CD1c-positive myeloid dendritic cell (primary cell): ENCODE measurements at regions not wholly inside any gene's neighbourhood (a gene's known extent, or its start where the extent isn't known, plus 50 kb on each side); places are given as distances from the start of the nearest gene placed in this dataset.

Experiments used
- DNase-seq: peaks from one replicate; pipeline ENCODE4 v3.0.0-alpha.2; 2016; ENCODE audit errors: extremely low spot score

DNA sequence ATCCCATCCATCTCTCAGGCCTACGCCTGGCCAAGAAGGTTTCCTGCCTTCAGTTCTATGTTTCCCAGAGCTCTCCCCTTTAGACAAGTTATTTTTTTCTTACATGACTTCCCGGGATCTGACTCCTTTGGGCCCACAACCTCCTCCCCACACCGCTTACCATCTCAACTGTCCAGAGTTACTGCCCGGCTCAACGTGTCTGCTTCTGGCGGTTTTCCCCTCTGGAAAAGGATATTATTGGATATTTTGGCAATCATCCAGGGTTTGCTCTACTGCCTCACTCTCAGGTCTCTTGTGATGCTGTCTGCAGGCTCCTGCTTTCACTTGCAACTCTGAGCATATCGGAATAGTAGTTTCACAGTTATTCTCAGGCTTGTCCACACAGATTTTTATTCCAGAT is 318.2 kb upstream of the CAMK1G start:
- no peak for DNase-seq

DNA sequence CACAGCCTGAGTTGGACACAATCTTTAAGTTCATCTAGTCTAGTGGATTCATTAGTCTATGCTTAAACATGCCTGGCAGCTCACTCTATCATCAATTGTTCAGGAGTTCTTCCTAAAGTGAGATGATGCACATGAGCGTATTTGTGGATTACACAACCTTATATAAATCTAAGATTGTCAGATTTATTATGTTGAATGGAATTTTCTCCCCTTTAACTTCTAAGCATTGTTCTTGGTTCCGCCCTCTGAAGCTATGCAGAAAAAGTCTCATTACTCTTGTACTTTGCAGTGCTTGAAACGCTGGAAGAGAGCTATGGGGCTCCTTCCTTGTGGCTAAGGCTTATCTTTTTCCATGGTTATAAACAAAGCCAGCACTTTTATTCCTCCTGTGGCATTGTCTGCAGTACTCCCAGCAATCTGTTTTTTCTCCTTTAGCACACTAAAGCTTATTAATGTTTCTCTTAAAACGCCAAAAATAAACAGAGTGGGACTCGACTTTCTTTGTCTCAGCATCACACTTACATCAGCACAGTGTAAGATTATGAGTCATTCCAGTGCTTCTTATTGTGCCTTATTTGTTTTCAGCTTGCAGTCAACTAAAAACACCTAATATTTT is 316.8 kb upstream of the CAMK1G start:
- no peak for DNase-seq

DNA sequence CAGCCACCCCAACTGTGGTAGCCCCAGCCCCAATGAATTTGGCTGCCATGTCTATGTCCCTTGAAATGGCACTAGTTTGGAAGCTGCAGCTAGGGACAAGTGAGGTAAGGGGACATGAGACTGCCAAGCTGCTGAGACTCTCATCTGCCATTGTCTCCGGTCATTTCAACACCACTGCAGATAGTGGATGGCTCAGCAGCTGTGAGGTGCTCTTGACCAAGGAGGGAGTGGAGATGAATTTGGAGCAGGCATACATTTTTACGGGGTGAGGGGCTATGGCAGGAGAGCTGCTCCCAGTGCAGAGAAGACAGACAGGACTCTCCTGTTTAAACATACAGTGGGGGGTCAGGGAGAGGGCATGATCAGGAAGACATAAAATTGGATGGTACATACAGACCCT is 315.5 kb upstream of the CAMK1G start:
- DNase-seq: no peak

DNA sequence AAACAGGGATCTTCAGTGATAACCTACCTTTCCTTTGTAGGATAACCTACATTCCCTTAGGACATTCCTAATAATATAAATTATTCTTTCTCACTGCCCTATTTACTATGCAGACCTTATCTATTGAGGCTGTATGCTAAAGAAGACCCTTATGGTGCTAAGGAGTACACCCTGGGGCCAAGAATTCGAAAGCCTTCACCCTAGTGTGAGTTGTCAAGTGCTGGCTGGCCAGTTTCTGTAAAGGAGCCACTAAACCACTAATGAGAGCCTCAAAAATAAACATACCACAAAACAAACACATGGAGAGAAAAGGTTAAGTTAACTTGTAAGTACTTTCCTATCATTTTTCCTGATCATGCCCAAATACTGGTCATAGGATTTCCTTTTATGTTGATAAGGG is 315.0 kb upstream of the CAMK1G start:
- DNase-seq: no peak

DNA sequence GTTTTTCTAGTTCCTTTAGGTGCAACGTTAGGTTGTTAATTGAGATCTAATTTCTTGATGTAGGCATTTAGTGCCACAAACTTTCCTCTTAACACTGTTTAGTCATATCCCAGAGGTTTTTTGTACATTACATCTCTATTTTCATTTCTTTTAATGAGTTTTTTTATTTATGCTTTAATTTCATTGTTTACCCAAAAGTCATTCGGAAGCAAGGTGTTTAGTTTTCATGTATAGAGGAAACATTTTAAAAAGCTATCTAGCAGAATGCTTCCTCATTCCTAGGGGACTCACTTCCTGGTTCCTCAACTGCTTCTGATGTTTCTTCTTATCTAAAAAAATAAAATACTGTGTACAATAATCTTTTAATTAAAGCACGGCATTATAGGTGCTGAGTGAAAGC is 307.2 kb upstream of the CAMK1G start:
- no peak for DNase-seq

DNA sequence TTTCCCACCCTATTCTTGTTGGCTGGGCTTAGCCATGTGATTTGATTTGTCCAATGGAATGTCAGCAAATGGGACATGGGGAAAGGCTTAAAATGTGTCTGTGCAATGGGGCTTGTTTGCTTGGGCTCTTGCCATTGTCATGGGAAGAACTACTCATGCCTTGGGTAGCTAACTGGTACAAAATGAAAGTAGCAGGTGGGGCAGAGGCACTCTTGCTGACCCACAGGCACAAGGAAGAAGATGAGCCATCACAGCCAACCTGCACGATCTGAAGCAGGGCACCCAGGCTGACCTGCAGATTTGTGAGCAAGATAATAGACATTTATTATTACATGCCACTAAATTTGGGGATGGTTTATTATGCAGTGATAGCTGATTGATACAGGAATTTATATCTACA is 305.9 kb upstream of the CAMK1G start:
- no peak for DNase-seq

DNA sequence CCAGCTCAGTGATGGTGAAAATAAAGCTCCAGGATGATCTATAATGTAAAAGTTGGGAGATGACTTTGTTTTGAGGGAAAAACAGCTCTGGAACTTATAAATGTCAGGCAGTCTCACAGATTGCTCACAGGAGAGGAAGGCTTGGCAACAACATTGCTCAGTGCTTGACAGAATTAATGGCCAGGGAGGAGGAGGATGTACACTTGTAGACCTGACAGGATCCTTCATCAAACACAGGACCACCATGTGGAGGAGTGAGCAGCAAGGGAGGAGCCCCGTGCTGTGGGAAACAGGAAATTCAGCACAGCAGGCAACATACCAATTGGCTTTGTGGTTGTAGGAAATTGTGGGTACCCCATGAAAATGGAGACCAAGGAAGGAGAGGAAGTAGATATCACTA is 291.8 kb upstream of the CAMK1G start:
- DNase-seq: no peak

DNA sequence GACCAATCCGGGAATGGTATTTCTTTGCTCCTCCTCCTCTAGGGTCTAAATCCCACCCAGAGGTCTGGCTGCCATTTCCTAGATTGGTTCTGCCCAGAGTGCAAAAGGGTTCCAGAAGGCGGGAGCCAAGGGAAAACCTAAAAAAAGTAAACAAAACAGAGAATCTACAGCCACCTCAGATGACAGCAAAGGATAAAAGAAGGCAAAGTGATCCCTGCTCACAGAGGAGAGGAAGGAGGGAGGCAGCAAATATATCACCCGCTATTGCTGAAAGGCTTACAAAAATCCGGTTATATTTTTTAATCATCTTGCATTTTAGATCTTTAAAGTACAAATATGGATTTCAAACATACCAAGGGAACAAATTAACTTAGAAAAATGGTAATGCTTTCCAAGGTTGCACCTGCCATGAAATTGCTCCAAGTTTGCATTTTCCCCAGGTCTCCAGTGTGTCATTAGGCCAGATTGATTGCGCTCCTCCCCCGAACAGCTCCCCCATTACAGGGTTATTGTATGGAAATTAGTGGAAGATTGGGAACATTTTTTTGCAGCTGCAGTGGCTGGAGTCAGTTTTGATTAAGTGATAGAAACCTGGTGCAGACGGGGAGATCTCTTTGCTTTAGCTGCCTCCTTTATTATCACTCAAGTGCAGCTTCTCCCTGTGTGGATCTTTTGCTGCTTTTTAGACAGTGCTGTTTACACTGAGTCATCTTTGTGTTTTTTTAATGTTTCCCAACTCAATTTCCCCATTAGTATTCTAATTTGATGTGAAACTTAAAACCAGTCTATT is 280.5 kb upstream of the CAMK1G start:
- DNase-seq: peak; percentile 11

DNA sequence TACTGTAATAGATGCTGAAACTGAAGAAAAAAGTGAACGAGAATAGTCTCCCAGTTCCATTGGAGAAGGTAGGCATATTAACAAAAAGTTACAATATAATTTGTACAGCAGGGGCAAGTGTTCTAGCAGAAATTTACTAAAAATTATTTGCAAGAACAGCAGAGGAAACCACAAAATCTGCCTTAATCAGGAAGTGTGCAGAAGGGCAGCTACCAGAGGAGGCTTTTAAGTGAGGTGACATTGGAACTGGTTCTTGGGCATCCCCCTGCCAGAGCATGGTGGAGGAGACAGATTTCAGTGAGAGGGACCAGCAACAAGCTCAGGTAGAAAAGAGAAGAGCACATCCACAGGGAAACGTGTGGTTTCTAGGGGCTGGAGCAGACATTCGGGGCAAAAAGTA is 279.3 kb upstream of the CAMK1G start:
- DNase-seq: no peak

DNA sequence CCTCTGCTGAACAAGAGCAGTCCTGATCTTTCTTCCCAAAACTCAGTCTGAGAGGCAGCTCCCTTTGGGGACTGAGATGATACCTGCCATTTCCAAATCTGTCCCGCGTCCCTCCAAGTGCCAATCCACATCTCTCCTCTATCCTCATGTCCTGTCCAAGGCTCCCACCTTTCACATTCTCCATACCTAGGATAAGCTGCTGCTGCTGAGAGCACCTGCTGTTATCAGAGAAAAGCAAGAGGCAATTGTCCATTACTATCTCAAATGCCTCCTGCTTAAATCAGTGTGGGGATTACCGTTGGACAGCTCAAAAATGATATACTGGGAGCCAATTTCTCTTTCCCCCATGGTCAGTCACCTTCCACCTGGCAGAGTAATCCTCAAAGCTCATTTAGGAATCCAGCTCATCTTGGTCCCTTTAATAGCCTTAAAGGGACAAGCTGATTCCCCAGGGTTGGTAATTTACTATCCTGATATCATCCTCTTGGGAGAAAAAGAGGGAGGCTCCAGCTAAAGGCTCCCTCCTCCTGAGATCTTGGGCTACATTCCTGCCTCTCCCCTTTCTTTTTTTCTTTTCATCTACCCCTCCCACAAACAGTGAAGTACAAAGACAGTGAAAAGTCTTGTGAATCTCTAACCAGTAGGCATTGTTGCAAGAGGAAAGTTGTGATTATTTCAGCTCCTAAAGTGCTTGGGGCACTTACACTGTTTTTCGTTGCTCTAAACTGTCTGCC is 278.1 kb upstream of the CAMK1G start:
- no peak for DNase-seq

DNA sequence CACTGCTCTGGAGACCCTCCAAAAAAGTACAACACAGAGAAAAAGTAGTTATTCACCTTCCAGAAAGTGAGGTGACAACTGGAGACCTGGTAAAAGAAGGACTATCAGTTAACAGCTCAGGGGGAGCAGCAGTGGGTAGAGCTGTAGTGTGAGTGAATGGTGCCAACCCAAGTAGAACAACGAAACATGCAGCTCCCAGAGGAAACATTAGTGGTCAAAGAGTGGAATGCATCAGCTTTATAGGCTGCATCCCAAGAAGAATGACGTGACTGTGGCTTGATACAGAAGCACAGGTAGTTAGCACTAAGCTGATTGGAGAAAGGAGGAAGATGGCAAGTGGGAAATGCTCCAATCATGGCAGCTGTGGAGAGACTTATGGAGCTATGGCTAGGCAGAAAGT is 275.7 kb upstream of the CAMK1G start:
- no peak for DNase-seq

DNA sequence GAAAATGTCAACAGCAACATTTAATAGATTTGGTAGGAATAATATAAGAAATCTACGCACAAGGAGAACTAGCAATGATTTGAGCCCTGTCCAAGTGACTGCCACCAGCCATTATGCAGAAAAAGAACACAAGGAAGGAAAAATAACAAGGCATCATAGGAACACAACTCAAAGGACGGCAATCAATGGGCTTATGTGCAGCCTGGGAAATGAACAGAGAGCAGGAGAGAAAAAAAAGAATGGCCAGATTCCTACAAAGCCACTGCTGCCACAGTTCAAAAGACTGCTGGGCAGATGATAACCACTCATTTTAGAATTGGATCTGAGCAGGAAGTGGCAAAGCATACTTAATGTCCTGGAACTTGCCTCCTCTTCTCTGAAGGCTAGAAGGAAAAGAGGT is 274.3 kb upstream of the CAMK1G start:
- DNase-seq: no peak

DNA sequence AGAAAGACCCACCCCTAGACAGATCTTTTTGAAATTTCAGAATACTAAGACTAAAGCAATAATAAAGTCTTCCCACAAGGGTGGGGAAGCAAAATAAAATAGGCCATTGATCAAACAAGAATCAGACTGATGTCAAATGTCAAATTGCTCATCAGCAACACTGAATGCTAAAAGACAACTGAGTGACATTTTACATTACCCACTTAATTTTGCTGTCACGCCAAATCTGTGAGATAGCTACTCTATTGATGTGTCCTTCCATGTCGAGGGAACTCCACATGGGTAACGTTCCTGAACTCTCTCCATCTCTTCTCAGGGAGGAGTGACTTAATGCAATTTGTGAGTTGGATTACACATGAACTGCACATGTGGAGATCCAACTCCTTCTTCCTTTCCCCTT is 271.7 kb upstream of the CAMK1G start:
- DNase-seq: no peak

DNA sequence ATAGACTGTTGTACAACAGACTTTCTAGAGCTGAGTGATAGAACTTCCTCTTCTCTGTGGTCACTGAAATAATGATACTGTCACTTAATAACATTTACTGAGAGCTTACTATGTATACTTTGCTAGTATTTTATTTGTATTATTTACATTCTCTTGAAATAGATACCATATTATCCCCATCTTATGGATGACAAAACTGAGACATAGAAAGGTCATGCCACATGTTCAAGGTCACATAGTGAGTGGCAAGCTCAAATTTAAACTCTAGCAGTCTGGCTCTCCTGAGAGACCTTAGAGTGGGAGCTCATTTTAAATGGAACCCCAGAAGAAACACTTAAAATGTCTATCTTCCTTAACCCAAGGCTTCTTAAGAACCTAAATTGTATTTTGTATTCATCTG is 266.6 kb upstream of the CAMK1G start:
- no peak for DNase-seq

DNA sequence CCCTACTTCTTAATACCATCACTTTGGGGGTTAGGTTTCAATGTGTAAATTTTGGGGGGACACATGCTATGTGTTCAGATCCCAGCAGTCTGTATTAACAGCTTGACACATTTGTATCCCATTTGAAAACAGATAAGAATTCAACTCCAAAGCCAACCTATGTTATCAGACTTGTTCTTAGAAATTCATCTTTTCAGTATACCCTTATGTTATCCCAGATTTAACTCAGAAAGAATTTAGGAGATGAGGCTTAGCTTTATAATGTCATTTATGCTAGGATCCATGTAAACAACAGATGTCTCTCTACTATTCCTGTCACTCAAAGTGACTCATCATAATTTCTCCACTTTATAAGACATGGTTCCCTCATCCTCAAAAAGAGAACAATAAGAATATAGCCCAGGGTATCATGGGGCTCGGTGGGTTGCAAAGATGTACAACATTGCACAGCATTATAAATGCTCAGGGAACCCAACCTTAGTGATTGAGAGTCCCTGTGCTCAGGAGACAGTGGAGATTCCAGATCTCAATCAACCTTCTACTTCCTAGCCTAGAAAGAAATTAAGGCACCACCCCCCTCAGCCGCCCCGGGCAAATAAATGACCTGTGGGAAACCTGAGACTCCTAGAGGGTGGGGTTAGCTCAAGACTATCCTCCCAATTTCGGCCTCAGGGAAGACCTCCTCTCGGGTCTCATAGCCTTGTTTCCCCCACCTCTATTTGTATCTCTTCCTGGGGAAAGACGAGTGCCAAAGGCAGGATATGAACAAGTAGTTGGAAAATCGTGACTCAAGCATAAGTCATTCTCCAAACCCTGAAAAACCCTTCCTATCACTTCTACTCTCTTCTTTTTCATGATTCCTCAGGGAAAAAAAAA is 265.1 kb upstream of the CAMK1G start:
- DNase-seq: no peak

DNA sequence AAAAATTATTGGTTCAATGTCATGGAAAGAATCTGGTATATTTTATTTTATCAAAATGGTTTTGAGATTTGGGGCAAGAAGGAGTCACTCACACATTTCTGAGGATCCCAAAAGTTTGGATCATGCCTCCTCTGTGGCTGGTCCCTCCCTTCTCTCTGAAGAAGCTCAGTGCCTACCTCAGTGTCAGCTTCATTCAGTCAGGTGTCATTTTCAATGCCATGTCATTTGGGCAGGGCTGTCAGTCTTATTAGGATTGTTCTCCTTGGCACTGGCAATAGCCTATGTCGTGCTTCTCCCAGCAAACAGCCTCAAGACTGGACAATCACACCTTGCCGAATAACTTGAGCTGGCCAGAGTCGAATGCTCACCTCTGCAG is 264.5 kb upstream of the CAMK1G start:
- DNase-seq: no peak

DNA sequence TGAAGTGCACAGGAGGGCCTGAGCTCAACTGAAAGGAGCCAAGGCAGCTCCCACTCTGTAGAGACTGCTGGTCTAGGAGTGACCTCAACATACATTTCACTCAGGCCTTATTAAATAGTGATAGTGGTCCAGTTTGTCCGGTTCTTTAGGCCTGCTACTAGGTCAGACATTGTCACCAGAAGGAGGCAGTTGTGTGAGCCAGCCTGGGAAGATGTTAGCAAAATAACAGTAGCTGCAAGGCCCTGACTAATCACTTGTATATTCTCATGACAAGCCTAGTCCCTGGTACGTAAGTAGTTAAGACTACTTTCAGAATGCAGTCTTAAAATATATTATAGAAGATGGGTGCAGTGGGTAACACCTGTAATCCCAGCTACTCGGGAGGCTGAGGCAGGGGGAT is 264.0 kb upstream of the CAMK1G start:
- no peak for DNase-seq

DNA sequence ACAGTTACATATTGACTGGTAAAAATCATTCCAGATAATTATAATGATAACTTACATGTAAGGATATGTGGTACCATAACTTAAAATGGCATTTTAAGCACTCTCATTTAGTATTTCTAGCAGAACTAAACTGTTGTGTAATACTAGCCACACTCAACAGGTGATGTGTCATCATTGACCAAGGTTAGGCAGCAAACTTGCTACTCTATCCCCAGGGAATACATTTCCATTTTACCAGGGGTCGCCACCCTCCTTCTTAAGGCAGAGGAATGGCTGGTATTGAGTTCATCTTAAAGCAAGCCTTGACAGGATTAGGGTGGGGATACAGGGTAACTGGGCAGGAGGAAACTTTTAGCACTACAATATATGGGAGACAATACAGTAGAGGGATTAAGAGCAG is 259.8 kb upstream of the CAMK1G start:
- DNase-seq: no peak

DNA sequence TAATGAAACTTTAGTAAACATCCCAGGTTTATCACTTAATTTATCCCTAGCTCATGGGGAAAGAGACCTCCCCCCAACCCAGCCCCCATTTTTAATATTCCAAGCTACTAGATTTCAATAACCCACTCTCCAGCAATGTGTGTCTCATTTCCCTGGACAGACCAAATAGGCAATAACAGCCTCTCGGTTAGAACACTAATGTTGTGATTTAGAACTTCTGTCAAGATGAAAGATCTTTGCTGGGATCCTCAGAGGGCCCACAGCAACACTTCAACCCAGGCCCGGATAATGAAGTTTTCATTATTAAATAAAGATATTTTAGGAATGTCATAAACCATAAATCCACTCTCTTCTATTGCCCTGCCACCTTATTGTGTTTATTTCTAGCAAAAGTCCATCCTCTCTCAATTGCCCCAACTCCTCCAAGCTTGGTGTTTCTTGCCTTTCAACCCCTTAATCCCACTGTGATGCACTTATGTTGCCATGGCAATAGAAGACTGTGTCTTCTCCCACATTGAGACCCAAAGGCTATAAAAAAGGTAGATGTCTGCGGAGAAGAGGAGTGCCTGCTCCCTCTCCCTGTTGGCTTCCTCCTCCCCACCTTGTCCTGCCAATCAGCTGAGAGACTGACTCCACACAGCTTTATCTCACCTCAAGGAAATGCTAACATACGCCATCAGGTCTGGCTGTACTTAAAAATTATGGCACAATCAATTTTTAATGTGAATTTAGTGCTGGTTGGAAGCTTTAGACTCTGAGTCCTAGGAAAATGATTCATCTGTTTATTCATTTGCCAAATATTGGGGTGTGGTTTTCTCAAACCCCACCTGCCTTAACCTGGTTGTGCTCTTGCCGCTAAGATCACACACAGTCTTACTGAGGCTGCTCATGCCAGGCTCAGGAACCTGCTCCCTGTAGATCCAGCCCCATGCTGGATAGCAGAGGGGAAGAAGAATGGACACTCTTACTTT is 258.3 kb upstream of the CAMK1G start:
- DNase-seq: no peak

DNA sequence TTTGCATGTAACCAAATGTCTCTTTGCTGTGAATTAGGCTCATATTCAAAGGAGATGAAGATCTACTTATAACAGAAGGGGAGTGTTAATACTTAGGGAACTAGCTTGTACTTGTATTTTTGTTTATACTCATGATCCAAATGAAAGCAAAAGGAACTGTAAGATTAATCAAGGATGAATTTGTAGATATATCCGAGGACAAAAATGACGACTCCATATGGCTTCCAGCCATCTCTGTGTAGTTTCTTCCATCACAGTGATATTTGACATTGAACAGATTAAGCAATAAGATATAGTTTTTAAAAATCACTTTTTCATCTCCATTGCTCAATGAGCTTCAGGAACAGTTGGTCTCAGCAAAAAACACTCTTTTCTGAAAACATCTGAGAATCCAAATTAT is 257.4 kb upstream of the CAMK1G start:
- no peak for DNase-seq

DNA sequence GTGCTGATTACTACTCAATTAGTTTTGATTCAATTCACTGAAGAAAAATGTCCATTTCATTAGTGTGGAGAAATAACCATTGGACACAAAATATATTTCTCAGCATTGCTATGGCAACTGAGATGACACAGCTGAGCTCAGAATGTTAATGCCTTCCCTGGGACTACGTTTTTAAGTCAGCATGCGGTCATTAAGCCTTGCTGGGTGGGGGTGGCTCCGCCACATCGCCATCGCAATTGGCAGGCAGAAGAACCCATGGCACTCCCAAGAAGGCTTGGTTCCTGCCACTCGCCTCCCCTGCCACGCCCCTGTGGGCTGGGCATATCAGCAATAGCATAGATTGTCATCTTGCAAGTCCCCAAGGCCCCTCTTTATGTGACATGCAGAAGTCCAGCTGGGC is 256.7 kb upstream of the CAMK1G start:
- DNase-seq: no peak
